Endodermal cell (in vitro differentiated cells): ENCODE measurements at regions not wholly inside any gene's neighbourhood (a gene's known extent, or its start where the extent isn't known, plus 50 kb on each side); places are given as distances from the start of the nearest gene placed in this dataset.

Experiments
- DNase-seq: peaks from one replicate; pipeline ENCODE4 v3.0.0-alpha.2; 2017
- H3K27ac ChIP-seq: 2 replicates; pipeline ENCODE4 v1.5.1; 2013; ENCODE audit warnings: mild to moderate bottlenecking, low read depth, low read length, moderate library complexity
- H3K27me3 ChIP-seq: 2 replicates; pipeline ENCODE4 v1.6.1; 2013; ENCODE audit warnings: mild to moderate bottlenecking, low read length, moderate library complexity; ENCODE audit not compliant: insufficient read depth, control insufficient read depth, poor library complexity, severe bottlenecking
- H3K36me3 ChIP-seq: 2 replicates; pipeline ENCODE4 v1.7.0; 2013; ENCODE audit warnings: mild to moderate bottlenecking, low read length, moderate library complexity; ENCODE audit not compliant: control insufficient read depth, insufficient read depth
- H3K4me1 ChIP-seq: one replicate; pipeline ENCODE4 v1.7.0; 2013; ENCODE audit warnings: low read length; ENCODE audit not compliant: control insufficient read depth, insufficient read depth
- H3K4me3 ChIP-seq: 2 replicates; pipeline ENCODE4 v1.5.1; 2013; ENCODE audit warnings: mild to moderate bottlenecking, low read length, moderate library complexity
- H3K9ac ChIP-seq: 2 replicates; pipeline ENCODE4 v1.6.1; 2013; ENCODE audit warnings: mild to moderate bottlenecking, low read length, moderate library complexity; ENCODE audit not compliant: poor library complexity, severe bottlenecking; ENCODE audit errors: extremely low read depth
- H3K9me3 ChIP-seq: 2 replicates; pipeline ENCODE4 v1.6.1; 2013; ENCODE audit warnings: mild to moderate bottlenecking, low read length, moderate library complexity; ENCODE audit not compliant: control insufficient read depth
- H3K27ac Mint-ChIP-seq: 2 replicates; pipeline ENCODE4 v1.8.0; 2020; ENCODE audit warnings: mixed read lengths
- H3K27me3 Mint-ChIP-seq: 2 replicates; pipeline ENCODE4 v1.8.0; 2021; ENCODE audit warnings: mild to moderate bottlenecking, mixed read lengths; ENCODE audit not compliant: insufficient read depth
- H3K36me3 Mint-ChIP-seq: 2 replicates; pipeline ENCODE4 v1.8.0; 2020; ENCODE audit warnings: low read depth, mixed read lengths
- H3K4me1 Mint-ChIP-seq: 2 replicates; pipeline ENCODE4 v1.8.0; 2020; ENCODE audit warnings: mixed read lengths
- H3K4me3 Mint-ChIP-seq: 2 replicates; pipeline ENCODE4 v1.8.0; 2020; ENCODE audit warnings: mild to moderate bottlenecking, moderate library complexity, mixed read lengths
- H3K9me3 Mint-ChIP-seq: 2 replicates; pipeline ENCODE4 v1.8.0; 2020; ENCODE audit warnings: mild to moderate bottlenecking, mixed read lengths
- CTCF ChIP-seq: fragments of 200-600 bp; sonication (generic); conservative IDR thresholded peaks from 2 replicates; pipeline ENCODE4 v1.5.0; 2021; ENCODE audit warnings: antibody characterized with exemption, mild to moderate bottlenecking
- WGBS, 2 experiments: methylation state at CpG; one replicate each; pipeline versions ENCODE4 v1.1.5 to v1.1.7; 2013; ENCODE audit warnings: missing lambda C conversion rate in 2 of 2, mixed read lengths in 1 of 2; ENCODE audit not compliant: insufficient coverage in 1 of 2, insufficient read length in 1 of 2; 5-methylcytosine and 5-hydroxymethylcytosine counted together

- H3K4me3 Mint-ChIP-seq, result no peak overlapping the region
- Histone ChIP-seq H3K4me3 (no peak overlapping the region), H3K4me1 (no peaks in the 10 kb centered on the region), H3K9ac (no peak overlapping the region), H3K27ac (no peak overlapping the region), H3K27me3 (no peaks in the 10 kb centered on the region), H3K36me3 (no peaks in the 10 kb centered on the region), H3K9me3 (no peaks in the 10 kb centered on the region)
- no peaks in the 10 kb centered on the region for H3K9me3 Mint-ChIP-seq
- H3K36me3 Mint-ChIP-seq, result no peaks in the 10 kb centered on the region
- H3K27me3 Mint-ChIP-seq, result peaks cover 4% of the 10 kb centered on the region
- no peaks in the 10 kb centered on the region for H3K4me1 Mint-ChIP-seq
- no peak for TF ChIP-seq CTCF
- H3K27ac Mint-ChIP-seq, result no peak overlapping the region
- DNase-seq, result no peak
- 87 to 100% methylated on average over 1 to 2 of the region's 2 CpGs for WGBS, 2 experiments
Observed at GRCh38 chr10:71152043-71152442, 60.3 kb upstream of the UNC5B start.

- no peak overlapping the region for H3K4me3 Mint-ChIP-seq
- no peak overlapping the region for H3K27ac Mint-ChIP-seq
- H3K9me3 ChIP-seq, result no peaks in the 10 kb centered on the region
- H3K4me3 ChIP-seq, result no peak overlapping the region
- no peaks in the 10 kb centered on the region for H3K36me3 Mint-ChIP-seq
- no peaks in the 10 kb centered on the region for H3K9me3 Mint-ChIP-seq
- no peaks in the 10 kb centered on the region for H3K36me3 ChIP-seq
- H3K27me3 ChIP-seq, result no peaks in the 10 kb centered on the region
- H3K4me1 ChIP-seq, result no peaks in the 10 kb centered on the region
- H3K9ac ChIP-seq, result no peak overlapping the region
- no peak for TF ChIP-seq CTCF
- H3K4me1 Mint-ChIP-seq, result no peaks in the 10 kb centered on the region
- 85 to 86% methylated on average over 1 to 2 of the region's 2 CpGs for WGBS, 2 experiments
- peaks cover 6% of the 10 kb centered on the region for H3K27me3 Mint-ChIP-seq
- DNase-seq, result no peak
- H3K27ac ChIP-seq, result no peak overlapping the region
Observed at GRCh38 chr10:71156436-71156835, 55.9 kb upstream of the UNC5B start.

GRCh38 chr10:71157435-71157834 is 54.9 kb upstream of the UNC5B start:
- Mint-ChIP-seq H3K9me3 (no peaks in the 10 kb centered on the region), H3K4me1 (no peaks in the 10 kb centered on the region), H3K36me3 (no peaks in the 10 kb centered on the region), H3K27ac (no peak overlapping the region), H3K27me3 (peaks cover 6% of the 10 kb centered on the region), H3K4me3 (no peak overlapping the region)
- Histone ChIP-seq H3K4me3 (no peak overlapping the region), H3K27ac (no peak overlapping the region), H3K9me3 (no peaks in the 10 kb centered on the region), H3K9ac (no peak overlapping the region), H3K27me3 (no peaks in the 10 kb centered on the region), H3K36me3 (no peaks in the 10 kb centered on the region), H3K4me1 (no peaks in the 10 kb centered on the region)
- DNase-seq, result no peak
- TF ChIP-seq CTCF, result no peak
- 92 to 100% methylated on average over 1 of the region's 1 CpG for WGBS, 2 experiments
